Choroid plexus epithelial cell (primary cell): ENCODE measurements at regions not wholly inside any gene's neighbourhood (a gene's known extent, or its start where the extent isn't known, plus 50 kb on each side); places are given as distances from the start of the nearest gene placed in this dataset.
"Not testable (repeated sequence)": the region's sequence is repeated elsewhere in the genome, so short reads cannot be mapped to it uniquely, and the experiment has no call there.

Source experiments
- DNase-seq: peaks from one replicate; pipeline ENCODE4 v3.0.0-alpha.2; 2010; ENCODE audit warnings: low read depth
- H3K4me3 ChIP-seq: 2 replicates; pipeline ENCODE4 v1.5.1; 2011; ENCODE audit warnings: low read depth, mild to moderate bottlenecking, control low read depth, low read length, moderate library complexity
- TF ChIP-seq, protein P1 (sequence below): conservative IDR thresholded peaks from 2 replicates; pipeline ENCODE4 v1.5.1; 2011; ENCODE audit warnings: low read depth, mild to moderate bottlenecking, control low read depth, inconsistent platforms, low read length, moderate library complexity

DNA sequence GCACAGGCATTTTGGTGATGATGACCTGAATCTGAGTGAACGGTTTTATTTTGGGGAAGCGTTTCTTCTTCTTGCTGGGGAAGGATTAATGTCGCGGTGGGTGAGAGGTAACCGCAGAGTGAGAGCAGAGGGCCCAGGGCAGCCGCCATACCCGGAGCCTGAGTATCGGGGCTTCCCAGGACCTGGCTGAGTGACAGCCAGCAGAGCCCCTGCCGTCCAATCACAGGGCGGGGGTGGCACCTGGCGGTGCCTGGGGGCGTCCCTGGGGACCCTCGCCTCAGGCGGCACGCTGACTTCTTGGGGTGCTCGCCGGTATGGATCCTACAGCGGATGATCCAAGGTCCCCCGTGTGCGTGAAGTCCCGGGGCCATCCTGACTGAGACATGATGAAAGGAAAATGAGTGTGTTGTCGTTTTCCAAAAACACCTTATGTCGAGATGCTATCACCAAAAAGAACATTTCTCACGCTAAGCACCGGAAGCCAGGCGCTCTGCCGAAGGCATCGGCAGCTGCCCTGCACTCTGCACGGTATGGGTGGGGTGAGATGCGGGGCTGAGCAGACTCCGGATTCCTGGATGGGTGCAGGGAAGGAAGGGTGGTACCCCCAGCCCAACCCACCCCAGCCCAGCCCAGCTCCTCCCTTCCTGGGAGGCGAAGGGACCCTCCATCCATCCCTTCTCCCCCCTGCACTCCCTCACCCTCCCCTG, 227.9 kb upstream of the SHH start:
- no peak for DNase-seq
- TF ChIP-seq, protein P1, sequence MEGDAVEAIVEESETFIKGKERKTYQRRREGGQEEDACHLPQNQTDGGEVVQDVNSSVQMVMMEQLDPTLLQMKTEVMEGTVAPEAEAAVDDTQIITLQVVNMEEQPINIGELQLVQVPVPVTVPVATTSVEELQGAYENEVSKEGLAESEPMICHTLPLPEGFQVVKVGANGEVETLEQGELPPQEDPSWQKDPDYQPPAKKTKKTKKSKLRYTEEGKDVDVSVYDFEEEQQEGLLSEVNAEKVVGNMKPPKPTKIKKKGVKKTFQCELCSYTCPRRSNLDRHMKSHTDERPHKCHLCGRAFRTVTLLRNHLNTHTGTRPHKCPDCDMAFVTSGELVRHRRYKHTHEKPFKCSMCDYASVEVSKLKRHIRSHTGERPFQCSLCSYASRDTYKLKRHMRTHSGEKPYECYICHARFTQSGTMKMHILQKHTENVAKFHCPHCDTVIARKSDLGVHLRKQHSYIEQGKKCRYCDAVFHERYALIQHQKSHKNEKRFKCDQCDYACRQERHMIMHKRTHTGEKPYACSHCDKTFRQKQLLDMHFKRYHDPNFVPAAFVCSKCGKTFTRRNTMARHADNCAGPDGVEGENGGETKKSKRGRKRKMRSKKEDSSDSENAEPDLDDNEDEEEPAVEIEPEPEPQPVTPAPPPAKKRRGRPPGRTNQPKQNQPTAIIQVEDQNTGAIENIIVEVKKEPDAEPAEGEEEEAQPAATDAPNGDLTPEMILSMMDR = no peak
- no peak overlapping the region for H3K4me3 ChIP-seq

DNA sequence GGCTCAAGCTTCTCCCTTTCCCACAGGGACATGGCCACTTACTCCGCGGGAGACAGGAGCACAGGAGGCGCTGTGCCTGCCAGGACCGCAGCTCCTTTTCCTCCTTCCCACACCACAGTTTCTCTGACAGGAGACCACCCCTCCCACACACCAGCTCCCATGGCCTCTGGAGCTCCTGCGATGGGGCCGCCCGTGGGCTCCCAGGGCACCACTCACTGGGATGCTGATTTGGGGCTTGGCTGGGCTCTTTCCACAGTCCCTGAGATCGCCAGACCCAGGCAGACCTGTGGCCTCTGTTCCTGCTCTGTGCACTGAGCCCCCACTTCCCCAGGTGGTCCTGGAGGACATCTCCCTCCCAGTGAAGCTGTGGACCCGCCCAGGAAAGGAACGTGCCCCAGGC, 226.9 kb upstream of the SHH start:
- no peak overlapping the region for H3K4me3 ChIP-seq
- TF ChIP-seq, protein P1 = no peak
- DNase-seq = no peak

DNA sequence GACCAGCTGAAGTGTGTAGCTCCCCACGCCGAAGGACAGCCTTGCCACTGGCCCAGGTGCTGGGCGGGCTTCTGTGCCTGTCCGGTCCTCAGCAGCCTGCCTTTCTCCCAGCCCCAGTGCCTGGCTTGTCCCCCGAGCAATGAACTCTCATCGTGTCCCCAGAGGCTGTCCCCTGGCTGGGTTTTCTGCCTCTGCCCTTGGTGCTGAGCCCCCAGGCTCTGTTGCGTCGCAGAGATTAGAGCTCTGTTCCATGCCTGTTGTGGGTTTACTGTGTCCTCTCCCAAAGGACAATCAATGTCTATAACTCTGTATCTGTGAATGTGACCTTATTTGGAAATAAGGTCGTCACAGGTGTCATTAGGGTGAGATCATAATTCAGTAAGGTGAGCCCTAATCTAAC, 226.1 kb upstream of the SHH start:
- DNase-seq = no peak
- TF ChIP-seq, protein P1 = no peak
- H3K4me3 ChIP-seq = no peak overlapping the region

DNA sequence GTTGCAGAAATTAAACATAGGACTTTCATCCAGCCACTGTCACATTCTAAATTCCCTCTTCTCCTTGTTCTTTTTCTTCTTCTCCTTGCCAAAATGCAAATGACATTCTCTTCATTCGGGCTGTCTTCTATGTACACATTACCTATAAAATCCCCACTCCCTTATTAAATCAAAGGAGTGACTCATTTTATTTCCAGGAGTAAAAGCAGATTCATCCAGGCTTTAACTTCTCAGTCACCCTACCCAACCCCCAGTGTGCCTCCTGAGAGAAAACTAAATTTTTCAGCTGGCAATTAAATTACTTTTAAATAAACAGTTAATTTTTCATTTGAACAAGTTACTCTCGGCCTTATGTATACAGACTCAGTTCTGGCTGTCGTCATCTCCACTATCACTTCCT, 223.9 kb upstream of the SHH start:
- no peak for DNase-seq
- no peak overlapping the region for H3K4me3 ChIP-seq
- TF ChIP-seq, protein P1 = no peak

DNA sequence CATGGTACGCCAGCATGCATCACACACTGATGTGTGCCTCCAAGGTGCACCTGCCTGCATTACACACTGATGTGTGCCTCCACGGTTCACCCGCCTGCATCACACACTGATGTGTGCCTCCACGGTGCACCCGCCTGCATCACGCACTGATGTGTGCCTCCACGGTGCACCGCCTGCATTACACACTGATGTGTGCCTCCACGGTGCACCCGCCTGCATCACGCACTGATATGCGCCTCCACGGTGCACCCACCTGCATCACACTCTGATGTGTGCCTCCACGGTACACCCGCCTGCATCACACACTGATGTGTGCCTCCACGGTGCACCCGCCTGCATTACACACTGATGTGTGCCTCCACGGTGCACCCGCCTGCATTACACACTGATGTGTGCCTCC, 223.1 kb upstream of the SHH start:
- H3K4me3 ChIP-seq, DNase-seq: not testable (repeated sequence)

DNA sequence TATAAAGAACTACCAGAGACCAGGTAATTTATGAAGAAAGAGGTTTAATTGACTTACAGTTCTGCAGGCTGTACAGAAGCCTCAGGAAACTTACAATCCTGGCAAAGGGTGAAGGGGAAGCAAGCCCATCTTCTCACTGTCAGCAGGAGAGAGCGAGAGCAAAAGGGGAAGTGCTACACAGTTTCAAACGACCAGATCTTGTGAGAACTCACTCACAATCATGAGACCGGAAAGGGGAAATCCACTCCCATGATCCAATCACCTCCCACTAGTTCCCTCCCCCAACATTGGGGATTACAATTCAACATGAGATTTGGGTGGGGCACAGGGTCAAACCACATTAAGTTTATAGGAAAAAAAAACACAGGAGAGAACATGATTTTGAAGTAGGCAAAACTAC, 222.1 kb upstream of the SHH start:
- no peak overlapping the region for H3K4me3 ChIP-seq
- DNase-seq = no peak
- TF ChIP-seq, protein P1 = no peak

DNA sequence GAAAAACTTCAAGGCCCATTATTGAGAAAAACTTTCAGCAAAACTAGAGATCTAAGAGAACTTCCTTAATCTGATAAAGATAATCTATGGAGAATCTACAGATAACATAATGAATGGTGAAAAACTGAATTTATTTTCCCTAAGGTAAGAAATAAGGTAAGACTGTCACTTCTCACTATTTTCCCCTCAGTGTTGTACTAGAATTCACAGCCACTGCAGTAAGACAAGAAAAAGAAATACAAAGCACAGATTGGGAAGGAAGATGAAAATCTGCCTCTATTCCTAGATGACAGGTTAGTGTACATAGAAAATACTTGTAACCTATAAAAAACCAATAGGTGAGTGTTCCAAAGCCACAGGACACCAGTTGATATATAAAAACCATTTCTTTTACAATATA, 220.7 kb upstream of the SHH start:
- TF ChIP-seq, protein P1 = no peak

More for the DNA sequence above, 220.7 kb upstream of the SHH start:
- DNase-seq = no peak
- no peak overlapping the region for H3K4me3 ChIP-seq
